SK-N-MC (cell line): ENCODE measurements at regions not wholly inside any gene's neighbourhood (a gene's known extent, or its start where the extent isn't known, plus 50 kb on each side); places are given as distances from the start of the nearest gene placed in this dataset.
"Not testable (repeated sequence)": the region's sequence is repeated elsewhere in the genome, so short reads cannot be mapped to it uniquely, and the experiment has no call there.

ENCODE experiments used
- DNase-seq: peaks from one replicate; pipeline ENCODE4 v3.0.0-alpha.2; 2011; ENCODE audit warnings: low read depth, low spot score
- H3K27ac ChIP-seq: fragments of 200-600 bp; sonication (generic); 2 replicates; pipeline ENCODE4 v1.5.1; 2016; ENCODE audit warnings: mixed run types
- H3K36me3 ChIP-seq: fragments of 200-600 bp; sonication (generic); 2 replicates; pipeline ENCODE4 v1.6.1; 2017; ENCODE audit warnings: antibody characterized with exemption, low read length, mixed read lengths; ENCODE audit not compliant: insufficient read depth
- H3K4me3 ChIP-seq: fragments of 200-600 bp; sonication (generic); 2 replicates; pipeline ENCODE4 v1.5.1; 2016
- H3K9ac ChIP-seq: fragments of 200-600 bp; sonication (generic); 2 replicates; pipeline ENCODE4 v1.8.0; 2017; ENCODE audit warnings: mixed run types, mixed read lengths; ENCODE audit not compliant: insufficient read length
- H3K9me3 ChIP-seq: fragments of 200-600 bp; sonication (generic); 2 replicates; pipeline ENCODE4 v1.6.1; 2017; ENCODE audit warnings: low read depth, mild to moderate bottlenecking, antibody characterized with exemption, low read length, moderate library complexity, mixed read lengths
- EZH2 ChIP-seq: fragments of 200-600 bp; sonication (generic); IDR thresholded peaks from one replicate; pipeline ENCODE4 v1.6.1; 2017; ENCODE audit warnings: antibody characterized with exemption
- FOXP2 ChIP-seq: optimal IDR thresholded peaks from 2 replicates; pipeline ENCODE3; 2011; ENCODE audit warnings: mild to moderate bottlenecking, moderate library complexity; ENCODE audit not compliant: insufficient read depth; ENCODE audit errors: extremely low read length, control extremely low read depth
- POLR2AphosphoS5 ChIP-seq: IDR thresholded peaks from 2 replicates; pipeline ENCODE4 v1.6.1; 2012; ENCODE audit warnings: mild to moderate bottlenecking, low read depth, low read length, borderline replicate concordance

DNA sequence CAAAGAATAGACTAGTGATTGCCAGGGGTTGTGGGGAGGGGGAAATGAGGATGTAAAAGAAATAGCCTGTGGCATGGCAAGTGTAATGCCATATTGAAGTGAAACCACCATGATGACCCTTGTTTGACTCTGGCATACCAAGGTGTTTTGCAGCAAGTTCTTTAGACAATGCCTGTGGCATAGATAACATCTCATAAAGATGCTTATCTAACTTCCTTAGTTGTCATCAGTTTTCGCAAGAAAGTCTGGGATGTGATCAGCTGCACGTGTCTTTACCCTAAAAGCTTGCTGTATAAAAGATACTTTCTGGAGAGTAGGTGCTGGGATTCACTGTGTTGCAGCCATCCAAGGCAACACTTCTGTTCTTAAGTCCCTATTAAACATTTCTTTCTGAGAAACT is 176.1 kb upstream of the MAGEB16 start:
- Histone ChIP-seq H3K9me3 (no peaks in the 10 kb centered on the region), H3K36me3 (no peaks in the 10 kb centered on the region), H3K9ac (no peak overlapping the region), H3K27ac (no peak overlapping the region), H3K4me3 (no peak overlapping the region)
- TF ChIP-seq POLR2AphosphoS5: no peak
- TF ChIP-seq FOXP2: no peak
- TF ChIP-seq EZH2: no peak
- no peak for DNase-seq

GRCh38 chrX:35622601-35623000 is 175.5 kb upstream of the MAGEB16 start:
- no peaks in the 10 kb centered on the region for H3K36me3 ChIP-seq
- no peaks in the 10 kb centered on the region for H3K9me3 ChIP-seq
- H3K9ac ChIP-seq: no peak overlapping the region
- H3K4me3 ChIP-seq: no peak overlapping the region
- no peak overlapping the region for H3K27ac ChIP-seq
- DNase-seq: no peak
- TF ChIP-seq FOXP2: no peak
- TF ChIP-seq POLR2AphosphoS5: no peak
- TF ChIP-seq EZH2: no peak

- TF ChIP-seq POLR2AphosphoS5 (no peak), FOXP2 (no peak), EZH2 (no peak)
- no peak overlapping the region for H3K4me3 ChIP-seq
- DNase-seq: no peak
- no peak overlapping the region for H3K9ac ChIP-seq
- H3K36me3 ChIP-seq: no peaks in the 10 kb centered on the region
- H3K27ac ChIP-seq: no peak overlapping the region
- no peaks in the 10 kb centered on the region for H3K9me3 ChIP-seq
Observed at GRCh38 chrX:35625714-35626113, 172.4 kb upstream of the MAGEB16 start.

GRCh38 chrX:35626124-35626523 is 172.0 kb upstream of the MAGEB16 start:
- no peak for DNase-seq
- Histone ChIP-seq H3K36me3 (no peaks in the 10 kb centered on the region), H3K4me3 (no peak overlapping the region), H3K9me3 (no peaks in the 10 kb centered on the region), H3K27ac (no peak overlapping the region), H3K9ac (no peak overlapping the region)
- TF ChIP-seq EZH2 (no peak), FOXP2 (no peak), POLR2AphosphoS5 (no peak)

GRCh38 chrX:35635971-35636370 is 162.2 kb upstream of the MAGEB16 start:
- H3K36me3 ChIP-seq, H3K27ac ChIP-seq, H3K9me3 ChIP-seq, H3K9ac ChIP-seq, DNase-seq, H3K4me3 ChIP-seq: not testable (repeated sequence)

- TF ChIP-seq EZH2 (no peak), POLR2AphosphoS5 (no peak), FOXP2 (no peak)
- no peak overlapping the region for H3K4me3 ChIP-seq
- no peaks in the 10 kb centered on the region for H3K36me3 ChIP-seq
- no peak for DNase-seq
- H3K9me3 ChIP-seq: no peaks in the 10 kb centered on the region
- H3K27ac ChIP-seq: no peak overlapping the region
- no peak overlapping the region for H3K9ac ChIP-seq
Observed at GRCh38 chrX:35664833-35665232, 133.3 kb upstream of the MAGEB16 start.

DNA sequence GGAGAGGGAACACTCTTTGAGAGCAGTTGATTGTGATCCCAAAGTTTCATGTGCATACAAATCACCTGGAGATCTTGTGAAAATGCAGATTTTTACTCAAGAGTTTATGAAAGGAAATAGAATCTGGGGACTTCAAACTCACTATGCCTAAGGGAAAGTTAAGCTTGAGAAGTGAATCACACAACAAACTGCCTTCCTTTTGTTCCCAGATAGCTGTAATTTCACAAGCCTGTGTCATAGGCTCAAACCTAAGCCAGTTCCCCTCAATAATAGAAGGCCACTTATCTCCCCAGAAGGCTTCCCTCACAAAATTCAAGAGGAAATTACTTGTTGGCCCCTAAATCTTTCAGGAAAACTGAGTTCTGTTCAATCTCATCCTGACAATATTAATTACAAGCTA is 132.8 kb upstream of the MAGEB16 start:
- H3K36me3 ChIP-seq: no peaks in the 10 kb centered on the region
- no peak overlapping the region for H3K27ac ChIP-seq
- no peak for DNase-seq
- H3K4me3 ChIP-seq: no peak overlapping the region
- no peak overlapping the region for H3K9ac ChIP-seq
- no peaks in the 10 kb centered on the region for H3K9me3 ChIP-seq
- no peak for TF ChIP-seq FOXP2

- no peak overlapping the region for H3K27ac ChIP-seq
- no peaks in the 10 kb centered on the region for H3K36me3 ChIP-seq
- no peaks in the 10 kb centered on the region for H3K9me3 ChIP-seq
- no peak overlapping the region for H3K9ac ChIP-seq
- no peak for TF ChIP-seq EZH2
- TF ChIP-seq FOXP2: no peak
- no peak for TF ChIP-seq POLR2AphosphoS5
- no peak for DNase-seq
- no peak overlapping the region for H3K4me3 ChIP-seq
Observed at GRCh38 chrX:35670889-35671288, 127.3 kb upstream of the MAGEB16 start.

DNA sequence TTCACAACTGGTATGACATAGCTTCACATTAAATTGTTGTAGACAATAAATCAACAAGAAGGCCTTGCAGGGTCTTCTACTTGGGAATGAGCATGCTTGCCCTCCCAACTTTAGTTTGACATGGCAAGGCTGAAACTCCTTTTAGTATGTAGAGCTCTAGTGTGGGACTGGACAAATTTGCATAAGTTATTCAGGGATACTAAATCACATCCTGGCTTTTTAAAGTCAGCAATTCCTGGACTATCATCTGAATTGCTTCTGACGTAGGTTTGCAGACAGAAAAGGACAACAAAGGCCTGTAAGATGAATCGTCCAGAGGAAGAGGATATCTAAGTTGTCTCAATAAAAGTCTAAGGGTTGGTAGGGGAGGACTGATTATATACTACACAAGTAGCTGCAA is 123.0 kb upstream of the MAGEB16 start:
- no peak overlapping the region for H3K4me3 ChIP-seq
- no peak overlapping the region for H3K27ac ChIP-seq
- TF ChIP-seq EZH2 (no peak), FOXP2 (no peak), POLR2AphosphoS5 (no peak)
- no peak overlapping the region for H3K9ac ChIP-seq
- no peak for DNase-seq
- H3K36me3 ChIP-seq: no peaks in the 10 kb centered on the region
- no peaks in the 10 kb centered on the region for H3K9me3 ChIP-seq
